Activated CD4-positive, alpha-beta T cell treated with anti-CD3 and anti-CD28 coated beads, Interleukin-2, amount 50 U/mL, for 48 hours (primary cell): ENCODE measurements at regions not wholly inside any gene's neighbourhood (a gene's known extent, or its start where the extent isn't known, plus 50 kb on each side); places are given as distances from the start of the nearest gene placed in this dataset.
"Not testable (repeated sequence)": the region's sequence is repeated elsewhere in the genome, so short reads cannot be mapped to it uniquely, and the experiment has no call there.

Experiments used
- DNase-seq, 2 experiments: peaks; one replicate each; pipeline ENCODE4 v3.0.0-alpha.2; 2020

GRCh38 chr3:102353805-102354204 lies 81.0 kb upstream of the ZPLD1 start:
- DNase-seq, result no peak

- no peak for DNase-seq
These were observed 79.8 kb upstream of the ZPLD1 start for GRCh38 chr3:102354818-102355515.

- no peak for DNase-seq
These were observed 78.3 kb upstream of the ZPLD1 start for GRCh38 chr3:102356506-102356905.

GRCh38 chr3:102357313-102357712 lies 77.5 kb upstream of the ZPLD1 start:
- DNase-seq, result not testable (repeated sequence)

- no peak for DNase-seq
These were observed 74.5 kb upstream of the ZPLD1 start for GRCh38 chr3:102360183-102360860.

- no peak for DNase-seq
These were observed 73.7 kb upstream of the ZPLD1 start for GRCh38 chr3:102361101-102361500.

GRCh38 chr3:102366116-102366515 lies 68.7 kb upstream of the ZPLD1 start:
- DNase-seq, result not testable (repeated sequence)

- no peak for DNase-seq
These were observed 59.8 kb upstream of the ZPLD1 start for GRCh38 chr3:102374863-102375634.

- no peak for DNase-seq
These were observed 56.6 kb upstream of the ZPLD1 start for GRCh38 chr3:102378216-102378615.

GRCh38 chr3:102382201-102382600 lies 52.6 kb upstream of the ZPLD1 start:
- not testable (repeated sequence) for DNase-seq
